ENCODE measurements at regions not wholly inside any gene's neighbourhood (a gene's known extent, or its start where the extent isn't known, plus 50 kb on each side); places are given as distances from the start of the nearest gene placed in this dataset.
"Not testable (repeated sequence)": the region's sequence is repeated elsewhere in the genome, so short reads cannot be mapped to it uniquely, and the experiment has no call there.

DNA sequence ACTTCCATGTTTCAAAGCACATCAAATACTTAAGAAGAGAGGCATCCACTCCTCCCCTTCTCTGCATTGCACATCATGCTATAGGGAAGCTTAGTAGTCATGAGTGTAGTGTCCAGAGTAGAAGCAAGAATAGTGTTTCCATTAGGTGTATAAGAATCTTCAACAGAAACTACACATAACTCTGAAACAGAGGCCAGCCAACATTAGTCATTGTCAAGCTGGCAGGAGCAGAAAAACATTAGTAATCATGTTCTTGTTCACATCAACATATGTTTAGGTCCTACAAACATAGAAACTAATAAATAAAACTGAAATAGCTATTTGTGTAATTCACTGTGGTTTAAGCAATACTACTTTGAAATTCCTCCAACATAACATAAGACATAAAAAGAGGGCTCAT, 370.2 kb downstream of the PPP1R3A start:
- no peak overlapping the region for H3K4me3 Mint-ChIP-seq
- H3K27ac Mint-ChIP-seq: no peak overlapping the region
- H3K36me3 Mint-ChIP-seq (ENCODE audit: low read depth): no peaks in the 10 kb centered on the region

DNA sequence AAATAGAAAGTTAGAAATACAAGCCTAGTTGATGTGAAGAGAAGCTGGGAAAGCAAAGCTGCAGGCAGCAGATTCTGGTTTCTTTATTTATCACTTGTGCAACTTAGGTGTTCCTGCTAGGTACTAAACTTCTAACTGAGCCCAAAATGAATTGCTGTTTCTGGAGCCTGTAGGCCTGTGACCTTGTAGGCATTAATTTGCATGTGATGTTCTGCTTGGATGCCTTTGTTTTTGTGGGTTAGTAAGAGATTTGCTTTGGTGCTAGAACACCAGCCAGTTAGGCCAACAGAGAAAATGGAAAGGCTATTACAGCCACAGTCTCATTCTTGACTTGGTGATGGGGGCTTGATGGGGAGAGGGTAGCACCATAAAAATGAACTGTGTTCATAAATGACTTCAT, 370.7 kb downstream of the PPP1R3A start:
- H3K4me3 Mint-ChIP-seq: no peak overlapping the region
- H3K4me1 Mint-ChIP-seq (ENCODE audit: low read depth): no peaks in the 10 kb centered on the region
- H3K27ac Mint-ChIP-seq: no peak overlapping the region
- H3K36me3 Mint-ChIP-seq (ENCODE audit: low read depth): no peaks in the 10 kb centered on the region
- H3K9me3 Mint-ChIP-seq: no peaks in the 10 kb centered on the region
- H3K27me3 Mint-ChIP-seq (ENCODE audit: low read depth): no peaks in the 10 kb centered on the region

More for the DNA sequence above, 370.2 kb downstream of the PPP1R3A start:
- Mint-ChIP-seq H3K9me3 (peaks cover 3% of the 10 kb centered on the region), H3K4me1 (ENCODE audit: low read depth) (no peaks in the 10 kb centered on the region), H3K27me3 (ENCODE audit: low read depth) (no peaks in the 10 kb centered on the region)

DNA sequence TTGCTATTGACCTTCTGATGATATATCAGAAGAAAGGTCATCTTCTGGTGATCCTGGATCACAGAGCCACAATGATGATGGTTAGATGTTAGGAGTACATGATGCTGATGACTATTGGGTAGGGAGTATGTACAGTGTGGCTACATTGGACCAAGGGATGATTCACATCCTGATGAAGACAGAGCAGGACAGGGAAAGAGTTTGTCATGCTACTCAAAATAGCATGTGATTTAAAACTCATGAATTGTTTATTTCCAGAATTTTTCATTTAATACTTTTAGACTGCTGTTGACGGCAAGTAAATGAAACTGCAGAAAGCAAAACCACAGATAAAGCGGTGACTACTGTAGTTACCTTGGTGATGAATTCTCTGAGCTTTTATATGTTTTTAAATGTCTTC, 397.3 kb downstream of the PPP1R3A start:
- Mint-ChIP-seq H3K27me3 (ENCODE audit: low read depth) (no peaks in the 10 kb centered on the region), H3K36me3 (ENCODE audit: low read depth) (no peaks in the 10 kb centered on the region), H3K4me3 (no peak overlapping the region), H3K4me1 (ENCODE audit: low read depth) (no peaks in the 10 kb centered on the region), H3K27ac (no peak overlapping the region), H3K9me3 (no peaks in the 10 kb centered on the region)

DNA sequence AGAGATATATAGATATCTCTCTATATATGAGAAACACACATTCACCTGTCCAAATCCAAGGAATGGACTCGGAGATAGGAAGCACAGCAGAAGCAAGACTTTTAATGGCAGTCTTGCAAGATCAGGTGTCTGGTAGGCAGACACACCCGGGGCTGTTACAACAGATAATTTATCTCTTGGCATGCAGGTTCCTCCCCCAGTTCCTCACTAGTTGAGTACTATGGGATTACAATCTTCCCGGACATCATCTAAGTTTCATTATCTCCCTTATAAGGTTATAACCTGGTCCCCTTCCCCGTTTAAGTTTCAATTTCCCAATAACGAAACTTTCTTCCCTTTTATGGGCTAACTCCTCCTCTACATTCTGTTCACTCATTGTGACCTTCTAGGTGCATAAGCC, 399.3 kb downstream of the PPP1R3A start:
- H3K4me1 Mint-ChIP-seq (ENCODE audit: low read depth): no peaks in the 10 kb centered on the region
- H3K27me3 Mint-ChIP-seq (ENCODE audit: low read depth): no peaks in the 10 kb centered on the region
- no peak overlapping the region for H3K4me3 Mint-ChIP-seq
- no peaks in the 10 kb centered on the region for H3K36me3 Mint-ChIP-seq (ENCODE audit: low read depth)
- no peak overlapping the region for H3K27ac Mint-ChIP-seq
- no peaks in the 10 kb centered on the region for H3K9me3 Mint-ChIP-seq

DNA sequence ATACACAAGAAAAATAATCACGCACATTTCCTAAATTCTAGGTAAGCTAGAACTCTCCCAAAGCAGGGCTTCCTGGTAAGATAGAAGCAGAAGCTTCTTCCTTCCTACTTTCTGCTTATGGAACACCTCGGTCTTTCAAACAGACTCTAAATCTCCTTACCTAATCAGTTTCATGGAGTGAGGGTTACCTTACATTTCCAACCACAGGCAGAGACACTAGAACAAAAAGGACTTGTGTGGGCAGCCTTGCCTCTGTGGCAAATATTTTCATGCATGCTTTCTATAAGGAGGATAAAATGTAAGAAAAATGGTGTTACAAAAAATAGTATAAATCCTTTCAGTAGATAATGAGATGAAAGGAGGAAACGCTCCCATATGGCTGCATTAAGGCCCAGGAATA, 386.3 kb upstream of the SMIM30 start:
- H3K36me3 Mint-ChIP-seq (ENCODE audit: low read depth): no peaks in the 10 kb centered on the region
- no peaks in the 10 kb centered on the region for H3K4me1 Mint-ChIP-seq (ENCODE audit: low read depth)
- no peaks in the 10 kb centered on the region for H3K27me3 Mint-ChIP-seq (ENCODE audit: low read depth)
- H3K4me3 Mint-ChIP-seq: no peak overlapping the region
- H3K9me3 Mint-ChIP-seq: no peaks in the 10 kb centered on the region
- H3K27ac Mint-ChIP-seq: no peak overlapping the region

DNA sequence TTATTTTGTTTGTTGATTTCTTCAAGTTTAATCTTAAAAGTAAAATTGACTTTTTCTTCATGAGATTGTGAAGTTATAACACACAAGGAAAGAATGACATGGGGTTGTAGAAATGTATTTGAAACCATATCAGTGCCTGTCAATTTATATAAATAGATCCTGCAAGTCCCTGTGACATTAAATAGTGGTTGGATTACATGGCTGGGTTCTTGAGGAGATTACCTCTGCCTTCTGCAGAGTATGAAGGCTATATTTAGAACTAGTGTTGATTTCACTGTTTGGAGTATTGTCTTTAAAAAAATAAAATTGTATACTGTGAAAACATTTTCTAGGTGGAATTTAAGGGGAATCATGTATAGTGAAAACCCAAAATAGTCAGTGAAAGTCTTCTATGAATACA, 385.8 kb upstream of the SMIM30 start:
- Mint-ChIP-seq H3K27me3 (ENCODE audit: low read depth) (no peaks in the 10 kb centered on the region), H3K27ac (no peak overlapping the region), H3K4me1 (ENCODE audit: low read depth) (no peaks in the 10 kb centered on the region), H3K36me3 (ENCODE audit: low read depth) (no peaks in the 10 kb centered on the region), H3K4me3 (no peak overlapping the region), H3K9me3 (no peaks in the 10 kb centered on the region)

DNA sequence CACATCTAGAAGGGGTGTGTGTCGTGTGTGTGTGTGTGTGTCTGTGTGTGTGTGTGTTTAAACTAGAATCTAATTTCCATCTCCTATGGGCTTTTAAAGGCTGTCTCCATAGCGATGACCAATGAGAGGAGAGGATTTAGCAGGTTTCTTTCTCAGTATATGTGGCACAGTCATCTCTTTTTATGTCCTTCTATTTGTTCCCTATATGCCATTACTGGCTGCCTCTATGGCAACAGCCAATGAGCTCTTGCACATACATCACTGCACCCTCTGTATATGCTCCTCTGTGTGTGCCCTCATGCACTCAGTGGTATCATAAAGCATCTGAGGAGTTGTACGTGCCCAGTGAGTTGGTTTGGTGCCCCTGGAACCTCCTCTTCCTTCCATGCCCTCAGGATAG, 378.2 kb upstream of the SMIM30 start:
- not testable (repeated sequence) for H3K27me3 Mint-ChIP-seq (ENCODE audit: low read depth); H3K27ac Mint-ChIP-seq; H3K36me3 Mint-ChIP-seq (ENCODE audit: low read depth); H3K9me3 Mint-ChIP-seq; H3K4me1 Mint-ChIP-seq (ENCODE audit: low read depth); H3K4me3 Mint-ChIP-seq

DNA sequence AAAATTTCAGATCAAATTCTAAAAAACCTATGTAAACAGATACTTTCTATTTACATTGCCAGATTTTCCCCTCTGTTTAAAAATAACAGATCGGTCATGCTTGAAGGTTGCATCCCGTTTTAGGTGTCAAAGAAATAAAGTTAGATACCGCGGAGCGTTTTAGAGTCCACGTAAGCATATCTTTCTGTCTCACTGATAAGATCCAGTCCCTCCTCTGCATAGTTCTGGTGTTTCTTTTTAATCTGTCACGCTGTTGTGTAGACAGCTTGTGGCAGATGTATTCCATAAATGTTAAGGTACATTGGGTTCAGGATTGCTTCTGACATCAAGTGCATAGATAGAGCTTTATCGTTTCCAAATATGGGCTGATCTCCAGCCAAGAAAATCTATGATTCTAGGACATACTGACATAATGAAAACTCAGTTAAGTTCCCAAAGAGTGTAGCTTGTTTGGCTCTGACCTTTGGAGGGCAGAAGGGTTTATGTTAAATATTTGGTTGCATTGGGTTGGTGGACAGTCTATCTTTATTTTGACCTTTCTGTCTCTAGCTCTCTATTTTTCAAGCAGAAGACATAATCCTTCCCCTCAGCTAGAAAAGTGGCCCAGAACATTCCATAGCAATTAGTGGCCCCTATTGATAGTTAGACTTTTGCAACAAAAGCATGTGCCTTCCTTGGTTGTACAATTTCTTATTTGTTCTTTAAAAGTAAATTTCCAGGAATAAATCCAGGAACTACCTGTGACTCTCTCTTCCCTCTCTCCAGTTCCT, 376.6 kb upstream of the SMIM30 start:
- H3K36me3 Mint-ChIP-seq (ENCODE audit: low read depth); H3K27me3 Mint-ChIP-seq (ENCODE audit: low read depth); H3K9me3 Mint-ChIP-seq; H3K4me3 Mint-ChIP-seq; H3K4me1 Mint-ChIP-seq (ENCODE audit: low read depth); H3K27ac Mint-ChIP-seq: not testable (repeated sequence)

DNA sequence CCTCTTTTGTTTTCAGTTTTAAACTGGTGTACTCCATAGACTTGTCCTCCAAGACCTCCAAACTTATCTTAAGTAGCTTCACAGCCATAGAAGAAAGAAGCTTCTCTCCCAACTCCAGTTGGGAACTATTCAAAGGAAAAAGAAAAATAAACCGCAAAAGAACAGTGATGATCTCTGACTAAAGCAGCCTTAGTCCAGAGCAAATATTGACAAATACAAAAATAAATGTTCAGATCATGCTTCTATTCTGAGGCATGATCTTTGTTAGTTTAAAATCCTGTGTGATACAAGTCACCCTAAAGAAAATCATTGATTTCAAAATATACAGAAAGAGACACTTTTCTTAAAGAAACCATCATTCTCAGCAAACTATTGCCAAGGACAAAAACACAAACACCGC, 373.0 kb upstream of the SMIM30 start:
- Mint-ChIP-seq H3K36me3 (ENCODE audit: low read depth) (no peaks in the 10 kb centered on the region), H3K4me3 (no peak overlapping the region), H3K27me3 (ENCODE audit: low read depth) (no peaks in the 10 kb centered on the region), H3K9me3 (no peaks in the 10 kb centered on the region), H3K4me1 (ENCODE audit: low read depth) (no peaks in the 10 kb centered on the region), H3K27ac (no peak overlapping the region)

DNA sequence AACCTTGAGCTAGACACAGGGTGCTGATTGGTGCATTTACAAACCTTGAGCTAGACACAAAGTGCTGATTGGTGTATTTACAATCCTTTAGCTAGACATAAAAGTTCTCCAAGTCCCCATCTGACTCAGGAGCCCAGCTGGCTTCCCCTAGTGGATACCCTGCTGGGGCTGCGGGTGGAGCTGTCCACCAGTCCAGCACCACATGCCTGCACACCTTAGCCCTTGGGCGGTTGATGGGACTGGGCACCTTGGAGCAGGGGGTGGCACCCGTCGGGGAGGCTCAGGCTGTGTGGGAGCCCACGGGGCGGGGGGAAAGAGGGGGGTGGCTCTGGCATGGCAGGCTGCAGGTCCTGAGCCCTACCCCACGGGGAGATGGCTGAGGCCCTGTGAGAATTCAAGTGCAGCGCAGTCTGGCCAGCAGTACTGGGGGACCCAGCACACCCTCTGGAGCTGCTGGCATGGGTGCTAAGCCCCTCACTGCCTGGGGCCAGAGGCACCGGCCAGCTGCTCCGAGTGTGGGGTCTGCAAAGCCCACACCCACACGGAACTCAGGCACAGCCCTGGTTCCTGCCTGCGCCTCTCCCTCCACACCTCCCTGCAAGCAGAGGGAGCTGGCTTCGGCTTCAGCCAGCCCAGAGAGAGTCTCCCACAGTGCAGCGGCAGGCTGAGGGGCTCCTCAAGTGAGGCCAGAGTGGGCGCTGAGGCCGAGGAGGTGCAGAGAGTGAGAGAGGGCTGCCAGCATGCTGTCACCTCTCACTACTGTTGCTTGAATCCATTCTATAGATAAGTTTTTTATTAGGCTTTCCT, 369.8 kb upstream of the SMIM30 start:
- Mint-ChIP-seq H3K4me3 (no peak overlapping the region), H3K9me3 (no peaks in the 10 kb centered on the region), H3K4me1 (ENCODE audit: low read depth) (no peaks in the 10 kb centered on the region), H3K27me3 (ENCODE audit: low read depth) (no peaks in the 10 kb centered on the region), H3K36me3 (ENCODE audit: low read depth) (no peaks in the 10 kb centered on the region), H3K27ac (no peak overlapping the region)

DNA sequence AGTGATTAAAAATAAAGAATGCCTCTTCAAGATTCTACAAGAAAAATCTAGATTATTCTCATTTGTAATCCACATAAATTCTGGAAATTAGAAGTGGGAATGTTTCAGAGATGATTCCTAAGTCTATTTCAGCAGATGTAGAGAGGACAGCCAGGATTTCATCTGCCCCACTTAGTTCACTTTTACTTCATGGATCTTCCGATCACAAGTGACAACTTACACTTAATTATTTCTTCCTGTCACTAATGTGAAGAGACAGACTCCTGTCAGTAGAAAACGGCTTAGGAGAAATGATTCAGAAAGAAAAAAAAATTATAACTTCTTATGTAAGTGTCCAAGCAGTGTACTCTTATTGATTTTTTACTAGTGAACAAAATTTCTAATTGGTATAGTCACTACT, 368.2 kb upstream of the SMIM30 start:
- Mint-ChIP-seq H3K9me3 (no peaks in the 10 kb centered on the region), H3K27ac (no peak overlapping the region), H3K27me3 (ENCODE audit: low read depth) (no peaks in the 10 kb centered on the region), H3K4me1 (ENCODE audit: low read depth) (no peaks in the 10 kb centered on the region), H3K36me3 (ENCODE audit: low read depth) (no peaks in the 10 kb centered on the region), H3K4me3 (no peak overlapping the region)

DNA sequence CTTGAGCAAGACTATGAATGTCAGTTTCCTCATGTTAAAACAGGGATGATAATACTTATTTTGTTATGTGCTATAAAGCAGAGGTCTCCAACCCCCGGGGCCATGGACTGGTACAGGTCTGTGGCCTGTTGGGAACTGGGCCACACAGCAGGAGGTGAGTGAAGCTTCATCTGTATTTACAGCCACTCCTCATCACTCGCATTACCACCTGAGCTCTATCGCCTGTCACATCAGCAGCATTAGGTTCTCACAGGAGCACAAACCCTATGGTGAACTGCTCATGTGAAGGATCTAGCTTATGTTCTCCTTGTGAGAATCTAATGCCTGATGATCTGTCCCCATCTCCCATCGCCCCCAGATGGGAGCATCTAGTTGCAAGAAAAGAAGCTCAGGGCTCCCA, 365.3 kb upstream of the SMIM30 start:
- H3K4me1 Mint-ChIP-seq (ENCODE audit: low read depth): no peaks in the 10 kb centered on the region
- no peaks in the 10 kb centered on the region for H3K36me3 Mint-ChIP-seq (ENCODE audit: low read depth)
- no peak overlapping the region for H3K4me3 Mint-ChIP-seq
- no peaks in the 10 kb centered on the region for H3K27me3 Mint-ChIP-seq (ENCODE audit: low read depth)
- no peaks in the 10 kb centered on the region for H3K9me3 Mint-ChIP-seq
- no peak overlapping the region for H3K27ac Mint-ChIP-seq

DNA sequence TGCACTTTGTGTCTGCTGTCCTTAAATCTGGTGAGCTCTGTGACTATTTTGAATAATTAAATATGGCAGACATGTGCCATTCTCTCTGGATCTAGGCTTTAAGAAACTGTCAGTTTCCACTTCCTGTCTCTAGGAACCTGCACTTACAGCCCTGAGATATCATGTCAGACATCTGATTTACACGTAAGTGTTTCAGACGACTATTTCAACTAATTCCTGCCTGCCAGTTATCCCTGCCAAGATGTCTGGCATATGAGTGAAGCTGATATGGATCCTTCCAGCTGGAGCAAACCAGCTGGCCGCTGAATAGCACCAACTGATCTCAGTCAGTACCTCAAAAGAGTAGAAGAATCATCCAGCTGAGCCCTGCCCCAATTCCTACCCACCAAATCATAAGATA, 362.2 kb upstream of the SMIM30 start:
- H3K27ac Mint-ChIP-seq: no peak overlapping the region
- H3K36me3 Mint-ChIP-seq (ENCODE audit: low read depth): no peaks in the 10 kb centered on the region
- no peaks in the 10 kb centered on the region for H3K4me1 Mint-ChIP-seq (ENCODE audit: low read depth)
- H3K9me3 Mint-ChIP-seq: no peaks in the 10 kb centered on the region
- no peaks in the 10 kb centered on the region for H3K27me3 Mint-ChIP-seq (ENCODE audit: low read depth)
- H3K4me3 Mint-ChIP-seq: no peak overlapping the region

DNA sequence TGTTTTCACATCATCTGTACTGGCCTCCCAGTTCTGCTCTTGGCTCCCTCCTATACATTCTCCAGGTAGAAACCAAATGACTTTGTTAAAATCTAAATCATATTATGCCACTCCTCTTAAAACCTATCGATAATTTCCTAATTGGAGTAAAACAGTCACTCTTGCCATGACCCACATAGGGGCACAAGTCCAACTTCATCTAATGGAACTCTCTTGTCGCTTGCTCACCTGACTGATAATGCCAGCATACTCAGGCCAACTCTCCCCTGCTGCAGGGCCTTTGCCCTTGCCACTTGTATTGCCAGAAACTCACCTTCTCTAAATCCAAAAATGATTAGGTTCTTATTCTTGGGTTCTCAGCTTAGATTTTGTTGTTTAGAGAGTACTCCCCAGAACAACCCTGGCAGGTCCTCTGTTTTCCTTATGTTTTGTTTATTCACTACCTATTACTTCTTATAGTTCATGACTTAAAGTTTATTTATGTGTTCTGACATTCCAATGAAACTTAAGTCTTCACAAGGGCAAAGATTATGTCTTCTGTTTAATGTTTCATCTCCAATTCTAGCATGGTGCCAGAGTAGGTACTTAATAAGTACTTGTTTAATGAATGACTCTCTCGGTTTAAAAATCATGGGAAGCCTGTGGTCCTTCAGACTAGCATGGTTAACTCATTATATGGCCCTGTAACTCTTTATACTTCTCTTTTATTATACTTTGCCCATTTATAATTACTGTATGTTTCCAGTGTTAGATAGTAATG, 345.9 kb upstream of the SMIM30 start:
- no peaks in the 10 kb centered on the region for H3K4me1 Mint-ChIP-seq (ENCODE audit: low read depth)
- no peaks in the 10 kb centered on the region for H3K9me3 Mint-ChIP-seq
- no peaks in the 10 kb centered on the region for H3K36me3 Mint-ChIP-seq (ENCODE audit: low read depth)
- H3K27me3 Mint-ChIP-seq (ENCODE audit: low read depth): no peaks in the 10 kb centered on the region
- H3K4me3 Mint-ChIP-seq: no peak overlapping the region
- no peak overlapping the region for H3K27ac Mint-ChIP-seq

DNA sequence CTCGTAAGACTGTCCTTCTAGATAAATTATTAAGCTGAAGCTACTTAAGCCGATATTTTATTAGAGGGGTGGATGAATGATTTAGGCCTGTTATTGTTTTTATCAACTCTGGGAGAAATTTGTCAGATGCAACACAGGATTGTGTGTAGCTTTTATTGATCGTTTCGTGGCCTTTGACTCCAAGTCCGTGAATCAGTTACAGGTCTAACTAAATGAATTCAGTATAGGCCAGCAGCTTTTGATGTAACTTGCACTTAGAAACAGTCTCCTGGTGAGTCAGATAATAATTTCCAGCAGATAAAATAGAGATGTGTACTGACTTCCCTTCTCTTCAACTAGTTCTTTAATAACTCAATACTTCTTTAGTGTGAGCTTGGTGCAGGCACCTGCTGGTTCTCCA, 341.7 kb upstream of the SMIM30 start:
- Mint-ChIP-seq H3K4me1 (ENCODE audit: low read depth) (no peaks in the 10 kb centered on the region), H3K27ac (no peak overlapping the region), H3K4me3 (no peak overlapping the region), H3K27me3 (ENCODE audit: low read depth) (no peaks in the 10 kb centered on the region), H3K36me3 (ENCODE audit: low read depth) (no peaks in the 10 kb centered on the region), H3K9me3 (no peaks in the 10 kb centered on the region)

Data from T-helper 1 cell treated with Interleukin-12 subunit alpha and Interleukin-12 subunit beta and Interleukin-4 antibody, amounts not matched to agents 30 μg/mL and 1 μg/mL, for 36 hours (primary cell).